Activated CD4-positive, alpha-beta T cell treated with anti-CD3 and anti-CD28 coated beads, Interleukin-2, amount 50 U/mL, for 24 hours (primary cell): ENCODE measurements at regions not wholly inside any gene's neighbourhood (a gene's known extent, or its start where the extent isn't known, plus 50 kb on each side); places are given as distances from the start of the nearest gene placed in this dataset.

Experiments used
- DNase-seq, 2 donors: peaks; one replicate each; pipeline ENCODE4 v3.0.0-alpha.2; 2020; ENCODE audit warnings: low read depth in 1 of 2, low spot score in 1 of 2

- no peak for DNase-seq
Observed at GRCh38 chr1:221291113-221291512, 411.9 kb downstream of the HLX start.

- DNase-seq = no peak
Observed at GRCh38 chr1:221292652-221293051, 413.4 kb downstream of the HLX start.

- no peak for DNase-seq
Observed at GRCh38 chr1:221294242-221294641, 415.0 kb downstream of the HLX start.

GRCh38 chr1:221302357-221302756 is 423.1 kb downstream of the HLX start:
- DNase-seq = no peak

GRCh38 chr1:221302810-221303209 is 423.6 kb downstream of the HLX start:
- no peak for DNase-seq

GRCh38 chr1:221303623-221304022 is 424.4 kb downstream of the HLX start:
- DNase-seq = no peak

- DNase-seq = no peak
Observed at GRCh38 chr1:221306239-221306638, 427.0 kb downstream of the HLX start.

- no peak for DNase-seq
Observed at GRCh38 chr1:221308534-221309511, 429.6 kb downstream of the HLX start.

- no peak for DNase-seq
Observed at GRCh38 chr1:221309723-221310122, 430.5 kb downstream of the HLX start.

- no peak for DNase-seq
Observed at GRCh38 chr1:221310180-221310579, 430.9 kb downstream of the HLX start.

GRCh38 chr1:221315330-221315729 is 426.6 kb downstream of the DUSP10 start:
- no peak for DNase-seq

GRCh38 chr1:221316491-221317056 is 425.3 kb downstream of the DUSP10 start:
- no peak for DNase-seq

- DNase-seq = no peak
Observed at GRCh38 chr1:221317537-221317936, 424.4 kb downstream of the DUSP10 start.

- DNase-seq = no peak
Observed at GRCh38 chr1:221327954-221328353, 413.9 kb downstream of the DUSP10 start.

- DNase-seq = no peak
Observed at GRCh38 chr1:221328371-221328770, 413.5 kb downstream of the DUSP10 start.

- DNase-seq = no peak
Observed at GRCh38 chr1:221331273-221332183, 410.4 kb downstream of the DUSP10 start.

- DNase-seq = no peak
Observed at GRCh38 chr1:221334062-221334461, 407.8 kb downstream of the DUSP10 start.

GRCh38 chr1:221335161-221336101 is 406.5 kb downstream of the DUSP10 start:
- DNase-seq = no peak

GRCh38 chr1:221336126-221336525 is 405.8 kb downstream of the DUSP10 start:
- no peak for DNase-seq

- DNase-seq = no peak
Observed at GRCh38 chr1:221337106-221337505, 404.8 kb downstream of the DUSP10 start.
